HPDE6-E6E7 (cell line): ENCODE measurements at regions not wholly inside any gene's neighbourhood (a gene's known extent, or its start where the extent isn't known, plus 50 kb on each side); places are given as distances from the start of the nearest gene placed in this dataset.
"Not testable (repeated sequence)": the region's sequence is repeated elsewhere in the genome, so short reads cannot be mapped to it uniquely, and the experiment has no call there.

Source experiments
- DNase-seq: peaks from one replicate; pipeline ENCODE4 v3.0.0; 2011; ENCODE audit warnings: missing footprints; ENCODE audit errors: extremely low spot score

- no peak for DNase-seq
Observed at GRCh38 chr2:61626827-61627226, 88.7 kb upstream of the XPO1 start.

- DNase-seq = no peak
Observed at GRCh38 chr2:61623747-61624146, 85.6 kb upstream of the XPO1 start.

- peak; percentile 65 for DNase-seq
Observed at GRCh38 chr2:61620244-61621159, 82.3 kb upstream of the XPO1 start.

- DNase-seq = no peak
Observed at GRCh38 chr2:61619561-61619960, 81.4 kb upstream of the XPO1 start.

GRCh38 chr2:61617610-61618009 is 79.5 kb upstream of the XPO1 start:
- DNase-seq = no peak

GRCh38 chr2:61605245-61605644 is 67.1 kb upstream of the XPO1 start:
- no peak for DNase-seq

- DNase-seq = no peak
Observed at GRCh38 chr2:61604433-61604832, 66.3 kb upstream of the XPO1 start.

GRCh38 chr2:61598515-61599156 is 60.5 kb upstream of the XPO1 start:
- DNase-seq = not testable (repeated sequence)

GRCh38 chr2:61597300-61598289 is 59.4 kb upstream of the XPO1 start:
- no peak for DNase-seq

GRCh38 chr2:61594201-61594600 is 56.0 kb upstream of the XPO1 start:
- DNase-seq = not testable (repeated sequence)

GRCh38 chr2:61593648-61594047 is 55.5 kb upstream of the XPO1 start:
- DNase-seq = not testable (repeated sequence)

GRCh38 chr2:61590214-61590613 is 52.1 kb upstream of the XPO1 start:
- DNase-seq = no peak

GRCh38 chr2:61588566-61588965 is 50.4 kb upstream of the XPO1 start:
- no peak for DNase-seq
